ENCODE measurements at regions not wholly inside any gene's neighbourhood (a gene's known extent, or its start where the extent isn't known, plus 50 kb on each side); places are given as distances from the start of the nearest gene placed in this dataset.

DNA sequence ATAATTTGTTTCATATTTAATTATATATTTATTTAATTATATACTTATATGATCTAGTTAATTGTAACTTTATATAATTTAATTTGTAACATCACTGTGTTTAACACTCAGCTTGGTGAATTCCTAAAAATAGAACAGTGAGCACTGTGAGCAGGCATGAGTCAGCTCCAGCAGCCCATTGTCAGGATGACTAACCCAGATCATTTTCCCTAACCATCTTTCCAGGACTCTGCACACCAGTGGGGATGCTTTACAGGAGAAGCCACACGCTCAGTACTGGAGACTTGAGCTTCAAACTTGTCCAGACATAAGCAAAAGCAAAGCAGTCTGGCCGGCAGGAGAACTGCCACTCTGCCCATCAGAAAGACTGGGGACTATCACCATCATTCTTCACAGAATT, 446.2 kb upstream of the TRPC7 start:
- ChIA-PET POLR2A (no interaction called here), CTCF (no interaction called here)

DNA sequence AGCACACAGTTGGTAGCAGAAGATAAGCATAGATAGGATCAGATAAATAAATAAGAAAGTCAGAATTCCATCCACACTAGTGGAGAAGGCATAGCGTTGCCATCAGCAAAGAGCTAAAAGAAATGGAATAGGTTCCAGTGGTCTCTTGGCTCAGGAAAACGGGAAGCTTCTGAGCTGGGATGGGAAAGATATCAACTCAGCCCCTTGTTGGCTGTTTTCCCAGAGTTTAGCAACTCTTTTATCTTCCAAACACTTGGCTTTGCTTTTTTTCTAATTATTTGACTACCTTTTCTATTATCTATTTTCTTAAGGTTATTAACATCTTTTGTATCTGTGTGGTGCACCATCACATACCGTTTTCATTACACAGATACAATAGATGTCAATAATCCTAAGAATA, 445.7 kb upstream of the TRPC7 start:
- ChIA-PET POLR2A (no interaction called here), CTCF (no interaction called here)

DNA sequence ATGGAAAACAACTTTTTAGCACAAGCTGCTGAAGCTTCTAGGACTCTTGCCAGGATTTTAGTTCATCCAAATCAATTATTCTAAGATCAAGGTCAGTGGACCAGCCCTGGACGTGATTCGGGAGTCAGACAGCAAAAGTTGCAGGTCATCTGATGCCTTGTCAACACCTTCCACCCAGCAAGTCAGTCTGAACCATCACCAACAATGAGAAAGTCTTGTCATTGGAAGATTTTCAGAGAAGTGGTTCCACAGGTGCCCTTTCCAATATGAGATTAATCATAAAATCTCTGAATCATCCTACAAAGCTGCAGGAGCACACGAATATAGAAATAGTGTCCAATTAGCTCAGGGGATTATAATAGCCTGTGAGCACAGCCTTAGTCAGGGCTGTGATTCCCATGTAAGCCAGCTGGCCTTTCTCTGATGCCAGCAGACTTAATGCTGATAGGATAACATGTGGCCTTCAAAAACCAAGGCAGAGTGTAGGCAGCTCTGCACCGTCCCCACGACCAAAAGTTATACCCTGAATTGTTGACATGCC, 445.0 kb upstream of the TRPC7 start:
- ChIA-PET POLR2A (no interaction called here), CTCF (no interaction called here)

DNA sequence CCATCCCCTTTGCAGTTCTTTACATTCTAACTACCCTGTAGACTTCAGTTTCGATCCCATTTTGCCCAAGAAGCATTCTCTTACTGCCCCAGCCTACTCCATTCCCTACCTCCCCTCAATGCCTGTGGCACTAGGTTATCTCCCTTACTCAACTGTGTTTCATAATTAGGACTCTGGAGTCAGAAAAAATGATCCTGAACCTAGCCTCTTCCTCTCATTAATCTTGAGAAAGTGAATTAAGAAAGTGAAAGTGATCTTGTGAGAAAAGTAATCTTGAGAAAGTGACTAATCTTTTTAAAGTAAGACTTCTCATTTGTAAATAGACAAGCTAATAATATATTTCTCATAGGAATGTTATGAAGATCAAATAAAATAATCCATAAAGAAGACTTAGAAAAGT, 444.0 kb upstream of the TRPC7 start:
- ChIA-PET CTCF (no interaction called here), POLR2A (no interaction called here)

DNA sequence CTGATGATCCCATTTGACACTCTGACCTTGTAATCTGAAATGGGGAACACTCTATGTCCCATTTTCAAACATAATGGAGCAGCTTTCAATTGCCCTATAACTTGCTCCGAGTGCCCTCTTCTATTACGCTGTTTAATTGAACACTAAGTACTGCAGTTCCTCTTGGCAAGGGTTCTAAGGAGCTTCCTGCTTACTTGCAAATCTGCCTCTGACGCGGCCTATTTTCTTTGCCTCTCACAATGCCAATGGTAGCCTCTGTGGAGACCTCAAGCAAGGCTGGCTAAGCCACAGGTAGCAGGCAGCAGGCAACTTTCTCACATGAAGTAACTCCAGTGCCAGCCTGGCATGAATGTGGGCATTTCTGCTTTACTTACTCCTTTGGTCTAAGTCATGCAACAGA, 443.4 kb upstream of the TRPC7 start:
- POLR2A ChIA-PET, result no interaction called here
- CTCF ChIA-PET, result no interaction called here

DNA sequence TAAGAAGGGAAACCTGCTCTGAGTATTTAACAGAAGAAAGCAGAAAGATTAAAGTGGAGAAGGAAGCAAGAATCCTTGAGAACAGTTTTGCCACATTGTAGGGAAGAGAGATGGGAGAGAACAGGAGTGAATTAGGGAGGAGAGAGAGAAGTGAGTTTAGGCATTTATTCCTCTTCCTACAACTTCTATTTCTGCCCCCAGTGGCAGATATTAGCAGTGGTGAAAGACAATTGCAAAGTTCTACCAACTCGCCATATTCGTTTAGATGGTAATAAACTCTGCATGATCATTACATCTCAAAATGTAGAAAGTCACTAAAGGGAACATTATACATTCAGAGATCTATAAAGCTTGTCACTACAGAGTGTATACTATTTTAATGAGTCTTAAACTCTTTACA, 440.1 kb upstream of the TRPC7 start:
- POLR2A ChIA-PET, result no interaction called here

DNA sequence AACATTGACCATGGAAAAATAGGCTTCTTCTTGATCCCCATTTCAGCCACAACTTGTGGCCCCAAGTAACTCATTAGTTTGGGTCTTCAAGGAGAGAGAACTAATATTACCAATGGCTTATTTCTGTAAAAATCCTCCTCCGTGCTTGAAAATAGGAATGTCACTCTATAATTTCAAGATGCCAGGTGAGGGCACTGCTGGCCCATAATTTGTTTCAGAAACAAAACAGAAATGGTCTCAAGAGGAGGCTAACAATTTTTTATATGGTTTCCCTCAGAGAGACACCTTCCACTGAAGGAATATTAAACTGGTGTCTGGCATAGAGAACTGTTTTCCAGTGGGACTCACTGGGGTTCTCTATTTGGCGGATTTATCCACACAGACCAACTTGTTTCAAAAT, 437.0 kb upstream of the TRPC7 start:
- POLR2A ChIA-PET, result no interaction called here
- CTCF ChIA-PET, result no interaction called here

More for the DNA sequence above, 440.1 kb upstream of the TRPC7 start:
- CTCF ChIA-PET, result no interaction called here

DNA sequence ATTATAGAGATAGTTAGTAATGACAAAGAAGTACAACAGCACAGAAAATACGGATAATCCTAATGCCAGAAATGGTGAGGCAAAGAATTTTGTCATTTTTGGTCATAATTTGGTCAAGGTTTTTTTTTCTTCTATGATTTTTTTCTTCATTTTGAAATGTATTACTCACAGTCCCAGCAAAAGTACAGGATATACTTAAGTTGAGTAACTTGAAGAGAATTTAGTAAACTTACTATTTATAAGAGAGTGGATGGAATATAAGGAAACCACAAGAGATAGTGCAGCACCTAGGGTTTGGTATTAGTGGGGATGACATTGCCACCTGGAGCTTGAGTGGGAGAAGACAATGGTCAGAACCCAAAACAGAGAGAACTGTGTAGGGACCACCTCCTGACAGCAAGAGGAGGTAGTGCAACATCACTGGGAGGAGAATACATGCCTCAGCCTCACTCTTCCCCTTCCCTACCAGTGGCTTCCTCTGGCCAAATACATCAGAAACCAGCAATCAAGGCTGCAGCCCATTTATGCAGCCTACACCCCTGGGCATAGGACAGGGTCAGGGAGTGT, 434.5 kb upstream of the TRPC7 start:
- ChIA-PET CTCF (no interaction called here), POLR2A (no interaction called here)

DNA sequence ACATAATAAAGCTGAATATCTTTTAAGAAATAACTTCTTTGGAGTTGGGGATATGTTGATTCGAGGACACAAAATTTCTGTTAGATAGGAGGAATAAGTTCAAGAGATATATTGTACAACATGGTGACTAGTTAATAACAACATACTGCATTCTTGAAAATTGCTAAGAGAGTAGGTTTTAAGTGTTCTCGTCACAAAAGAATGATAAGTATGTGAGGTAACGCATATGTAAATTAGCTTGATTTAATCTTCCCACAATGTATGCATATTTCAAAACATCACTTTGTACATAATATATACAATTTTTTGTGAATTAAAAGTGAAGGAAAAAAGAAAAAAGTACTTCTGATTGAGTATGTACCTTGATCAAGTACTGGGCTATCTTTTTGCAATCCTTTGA, 428.0 kb upstream of the TRPC7 start:
- ChIA-PET POLR2A (no interaction called here), CTCF (no interaction called here)

DNA sequence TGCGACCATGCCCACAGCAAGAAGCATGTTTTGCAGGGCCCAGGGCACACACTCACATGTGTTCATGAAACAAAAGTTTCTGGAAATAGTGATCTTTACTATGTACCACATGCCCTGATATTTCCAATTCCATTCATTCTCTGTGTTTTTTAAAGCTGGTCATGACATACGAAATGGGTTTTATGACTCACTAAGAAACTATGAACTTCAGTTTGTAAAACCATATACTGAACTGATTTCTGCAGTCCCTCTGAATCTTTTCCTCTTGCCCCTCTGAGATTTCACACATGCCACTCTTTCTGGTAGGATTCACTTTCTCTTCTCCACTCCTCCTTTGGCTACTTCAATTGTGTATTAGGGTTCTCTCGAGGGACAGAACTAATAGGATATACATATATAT, 416.1 kb upstream of the TRPC7 start:
- POLR2A ChIA-PET, result no interaction called here
- CTCF ChIA-PET, result no interaction called here

DNA sequence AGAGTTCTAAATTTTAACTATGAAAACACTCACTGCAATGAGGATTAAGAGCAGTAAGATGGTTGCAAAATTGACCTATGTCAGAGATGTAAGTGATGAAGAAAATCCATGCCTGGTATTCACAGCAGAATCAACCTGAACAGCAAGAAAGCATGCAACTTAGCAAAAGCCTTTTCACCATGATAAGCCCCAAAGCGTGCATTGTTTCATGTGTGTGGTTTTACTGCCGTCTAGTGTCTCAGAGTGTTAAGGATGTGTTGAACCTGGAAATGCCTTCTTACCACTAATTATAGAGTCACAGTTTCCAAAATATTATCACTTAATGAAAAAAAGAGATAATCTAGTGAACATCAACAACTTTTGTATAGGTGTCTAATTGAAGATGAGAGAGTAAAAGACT, 415.2 kb upstream of the TRPC7 start:
- CTCF ChIA-PET, result no interaction called here
- POLR2A ChIA-PET, result no interaction called here

DNA sequence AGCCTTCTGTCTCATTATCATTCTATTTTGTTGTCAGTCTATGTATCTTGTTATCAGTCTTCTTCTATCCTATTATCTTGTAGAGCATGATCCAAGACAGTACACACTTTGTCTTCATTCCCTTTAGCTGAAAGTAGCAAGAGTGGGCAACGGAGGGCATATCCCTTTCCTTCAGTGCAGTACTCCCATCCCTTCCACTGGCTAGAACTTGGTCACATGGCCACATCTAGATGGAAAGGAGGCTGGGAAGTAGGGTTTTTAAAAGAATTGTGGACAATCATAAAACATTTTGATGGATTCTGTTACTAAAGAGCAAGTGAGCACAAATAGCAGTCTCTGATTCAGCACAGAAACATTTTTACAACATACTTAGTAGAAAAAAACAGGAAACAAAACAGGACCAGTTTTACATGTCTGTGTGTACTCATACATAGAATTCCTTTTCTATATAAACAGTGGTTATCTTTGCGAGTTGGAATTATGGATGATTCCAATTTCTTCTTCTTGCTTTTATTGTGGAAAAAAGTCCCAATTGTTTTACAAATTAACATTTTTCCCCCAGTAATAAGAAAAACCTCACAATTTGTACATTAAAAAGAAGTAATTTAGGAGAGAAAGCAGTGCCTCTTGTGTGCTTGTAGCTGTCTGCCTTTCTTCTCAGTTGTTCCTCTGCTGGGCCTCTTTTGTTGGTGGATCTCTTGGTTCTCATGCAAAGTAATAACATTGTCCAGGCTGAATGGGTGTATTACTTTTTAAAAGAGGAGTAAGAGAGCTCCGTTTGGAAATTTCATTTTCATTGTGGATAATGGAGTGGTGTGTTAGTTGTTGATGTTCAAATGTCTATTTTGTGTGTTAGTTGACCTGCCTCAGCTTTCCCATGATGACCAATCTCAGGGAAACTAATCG, 410.9 kb upstream of the TRPC7 start:
- ChIA-PET CTCF (no interaction called here), POLR2A (no interaction called here)

DNA sequence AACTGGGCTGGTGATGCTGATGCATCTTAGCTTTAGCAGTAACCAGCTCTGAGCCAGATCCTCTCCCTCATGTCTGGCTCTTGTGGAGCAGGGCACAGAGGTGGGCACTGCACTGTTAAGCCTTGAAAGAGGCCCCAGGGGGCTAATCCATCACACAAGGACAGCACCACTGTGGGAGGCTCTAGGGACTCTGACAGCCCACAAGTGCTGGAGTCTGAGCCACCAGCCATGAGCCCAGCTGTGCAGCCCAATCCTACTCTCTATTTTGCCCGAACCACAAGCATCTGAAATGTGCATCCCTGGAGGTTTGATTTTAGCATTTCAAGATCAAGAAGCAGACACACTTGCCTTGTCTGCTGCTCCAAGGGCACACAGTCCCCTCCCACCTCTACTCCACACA, 407.1 kb upstream of the TRPC7 start:
- POLR2A ChIA-PET, result no interaction called here
- CTCF ChIA-PET, result no interaction called here

DNA sequence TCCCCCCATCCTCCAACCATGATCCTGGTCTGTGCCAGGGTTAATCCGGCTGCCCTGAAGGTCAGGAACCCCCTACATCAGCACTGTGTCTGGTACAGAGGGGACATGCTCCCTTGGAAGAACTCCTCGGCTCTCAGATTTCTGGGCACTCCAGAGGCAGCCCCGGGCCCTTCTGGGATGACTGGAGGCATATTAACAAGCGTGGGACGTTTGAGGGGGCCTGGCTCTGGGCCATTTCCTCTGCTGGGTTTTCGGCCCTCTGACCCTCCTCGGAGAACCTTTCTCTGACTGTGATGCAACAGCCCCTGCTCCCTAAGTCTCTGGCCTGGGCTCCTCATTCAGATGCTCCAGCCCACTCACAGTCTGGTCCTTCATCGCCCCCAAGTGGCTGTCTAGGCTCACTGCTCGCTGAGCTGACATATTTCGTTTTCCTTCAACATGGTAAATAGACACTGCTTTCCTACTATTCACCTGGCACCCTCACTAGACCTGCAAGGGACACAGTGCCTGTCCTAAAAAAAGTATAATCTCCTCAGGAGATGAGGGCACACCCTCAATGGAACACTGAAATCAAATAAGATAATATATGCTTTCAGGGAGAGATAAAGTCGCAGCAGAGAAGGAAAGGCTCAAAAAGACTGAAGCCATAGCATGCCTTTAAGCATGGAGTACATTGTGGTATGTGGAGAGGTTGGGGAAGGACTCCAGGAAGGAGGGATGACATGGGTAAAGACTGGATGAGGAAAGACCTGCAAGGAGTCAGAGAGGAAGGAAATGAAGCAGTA, 404.7 kb upstream of the TRPC7 start:
- POLR2A ChIA-PET, result no interaction called here
- CTCF ChIA-PET, result interaction anchor here (0.7 kb wide), 1 partner anchor 521 kb away, joined by 3 read pairs; no protein-coding TSS in a partner anchor

DNA sequence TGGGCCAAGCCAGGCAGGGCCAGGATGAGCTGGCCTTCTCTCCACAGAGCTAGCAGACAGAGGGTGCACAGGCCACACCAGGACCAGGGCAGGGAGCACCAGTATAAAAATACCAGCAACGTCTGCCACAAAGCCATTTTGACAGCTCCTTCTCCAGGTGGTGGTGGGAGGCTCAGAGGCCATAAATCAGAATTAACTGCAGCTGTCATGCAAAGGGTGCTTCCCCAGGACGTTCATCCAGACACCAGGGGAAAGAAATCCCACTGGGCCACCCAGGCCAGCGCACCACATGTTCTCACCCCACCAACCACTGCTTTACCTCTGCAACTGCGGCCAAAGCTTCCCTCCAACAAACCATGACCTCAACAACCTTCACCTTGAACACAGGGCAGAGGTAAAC, 403.7 kb upstream of the TRPC7 start:
- ChIA-PET CTCF (no interaction called here), POLR2A (no interaction called here)

DNA sequence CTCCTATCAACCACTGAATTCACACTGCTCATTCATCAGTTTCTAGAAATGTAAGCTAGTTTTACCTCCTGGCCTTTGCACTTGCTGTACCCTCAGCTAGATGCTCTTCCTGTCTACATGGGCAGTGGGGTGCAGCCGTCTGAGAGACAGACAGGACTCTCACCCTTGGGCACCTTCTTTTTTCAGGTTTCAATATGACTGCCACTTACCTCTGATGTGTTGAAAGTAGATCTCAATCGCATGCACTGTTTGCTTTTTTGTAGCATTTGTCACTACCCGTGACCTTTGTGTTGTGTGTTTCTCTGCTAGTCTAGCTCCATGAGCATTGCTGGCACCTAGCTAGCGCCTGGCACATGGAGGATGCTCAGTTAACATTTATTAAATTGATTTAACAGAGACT, 403.1 kb upstream of the TRPC7 start:
- POLR2A ChIA-PET, result no interaction called here
- CTCF ChIA-PET, result no interaction called here

DNA sequence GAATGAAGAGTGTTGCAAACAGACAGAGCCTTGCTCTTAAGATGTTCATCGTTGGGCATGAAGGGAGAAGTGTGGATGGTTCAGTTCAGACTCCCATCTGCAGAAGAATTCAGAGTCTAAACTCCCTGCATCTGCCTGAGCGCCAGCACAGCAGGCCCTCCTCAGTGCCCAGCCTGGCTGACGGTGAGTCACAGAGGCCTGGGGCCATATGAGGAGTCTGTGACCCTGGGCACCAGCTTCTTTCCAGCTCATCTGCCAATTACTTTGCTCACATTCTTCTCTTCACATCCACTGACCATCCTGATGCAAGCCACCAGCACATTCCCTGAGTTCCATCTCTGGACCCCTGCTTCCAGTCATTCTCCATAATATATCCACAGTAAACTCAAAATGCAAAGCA, 401.1 kb upstream of the TRPC7 start:
- CTCF ChIA-PET, result no interaction called here
- POLR2A ChIA-PET, result no interaction called here

DNA sequence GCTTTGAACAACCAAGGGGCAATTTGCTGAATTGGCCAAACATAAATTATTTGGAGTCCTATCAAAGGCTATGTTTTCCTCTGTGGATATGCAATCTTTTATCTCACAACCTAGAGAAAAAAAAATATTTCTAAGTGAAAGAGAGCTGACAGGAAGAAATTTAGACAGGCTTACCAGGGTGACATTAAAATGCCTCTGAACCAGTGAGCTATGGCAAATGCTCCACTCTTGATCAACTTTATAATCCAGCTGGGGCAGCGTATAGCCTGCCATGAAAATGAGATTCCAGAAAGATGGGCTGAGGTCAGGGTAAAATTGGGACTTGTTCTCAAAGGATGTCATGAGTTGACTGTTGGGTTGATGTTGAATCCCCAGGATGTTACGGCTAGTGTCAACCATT, 399.3 kb upstream of the TRPC7 start:
- CTCF ChIA-PET, result interaction anchor here (1.0 kb wide), 1 partner anchor 514 kb away, joined by 3 read pairs; no protein-coding TSS in a partner anchor

DNA sequence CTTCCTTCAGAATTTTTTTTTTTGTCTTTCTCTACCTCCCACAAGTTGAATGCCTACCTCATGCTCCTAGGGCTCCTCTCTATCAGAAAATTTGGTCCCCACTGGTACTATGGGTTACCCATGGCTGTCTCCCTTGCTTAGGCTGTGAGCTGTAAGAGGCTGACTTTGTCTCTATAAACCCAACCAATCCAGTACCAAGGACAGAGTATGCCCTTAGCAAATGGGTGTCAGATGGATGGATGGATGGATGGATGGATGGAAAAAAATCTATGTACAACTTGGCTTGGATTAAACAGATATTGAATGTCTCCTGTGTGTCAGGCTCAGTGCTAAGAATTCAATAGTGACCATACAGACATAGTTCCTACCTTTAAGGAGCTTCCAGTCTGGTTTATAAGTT, 398.2 kb upstream of the TRPC7 start:
- ChIA-PET POLR2A (no interaction called here), CTCF (interaction anchor here (0.7 to 1.0 kb wide), 2 partner anchors 367 to 513 kb away, joined by 3 read pairs; no protein-coding TSS in a partner anchor)

More for the DNA sequence above, 399.3 kb upstream of the TRPC7 start:
- POLR2A ChIA-PET, result no interaction called here

DNA sequence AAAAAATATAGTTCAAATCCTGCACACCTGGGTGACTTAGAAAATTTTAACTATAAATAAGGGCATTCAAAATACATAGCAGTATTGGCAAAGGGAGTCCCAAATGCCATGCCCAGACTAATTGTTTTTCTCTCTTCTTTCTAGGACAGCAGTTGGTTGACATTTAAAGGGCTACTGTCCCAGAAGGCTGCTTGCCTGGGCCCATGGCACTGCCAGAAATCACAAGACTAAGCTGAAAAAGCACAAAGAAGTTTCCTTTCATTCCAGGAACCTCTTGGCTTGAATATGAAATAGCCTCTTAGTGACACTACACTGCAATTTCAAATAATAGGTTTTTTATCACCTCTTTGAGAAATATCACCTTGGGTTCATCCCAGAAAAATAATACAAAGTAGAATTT, 388.9 kb upstream of the TRPC7 start:
- ChIA-PET POLR2A (no interaction called here), CTCF (no interaction called here)
